PC-3 (cell line): ENCODE measurements at regions not wholly inside any gene's neighbourhood (a gene's known extent, or its start where the extent isn't known, plus 50 kb on each side); places are given as distances from the start of the nearest gene placed in this dataset.

ENCODE experiments used
- CTCF ChIP-seq: fragments of 300-600 bp; sonication (generic); conservative IDR thresholded peaks from 2 replicates; pipeline ENCODE4 v1.5.1; 2017; ENCODE audit warnings: antibody characterized with exemption, low read depth, mild to moderate bottlenecking, low read length
- EZH2 ChIP-seq: fragments of 300-600 bp; sonication (generic); IDR thresholded peaks from one replicate; pipeline ENCODE4 v1.6.1; 2017; ENCODE audit warnings: antibody characterized with exemption, mild to moderate bottlenecking, low read length; ENCODE audit not compliant: unreplicated experiment
- EZH2phosphoT487 ChIP-seq: fragments of 300-600 bp; sonication (generic); IDR thresholded peaks from 2 replicates; pipeline ENCODE4 v1.6.1; 2018; ENCODE audit warnings: mild to moderate bottlenecking, antibody characterized with exemption, low read length, borderline replicate concordance

GRCh38 chrX:81857192-81857591 is 655.3 kb downstream of the SH3BGRL start:
- TF ChIP-seq CTCF (no peak), EZH2phosphoT487 (no peak), EZH2 (no peak)
